HFF-Myc (cell line): ENCODE measurements at regions not wholly inside any gene's neighbourhood (a gene's known extent, or its start where the extent isn't known, plus 50 kb on each side); places are given as distances from the start of the nearest gene placed in this dataset.

ENCODE experiments used
- DNase-seq: peaks from one replicate; pipeline ENCODE4 v3.0.0-alpha.2; 2011; ENCODE audit warnings: low read depth; ENCODE audit errors: extremely low read depth
- H3K4me3 ChIP-seq: replicated peaks from 2 replicates; pipeline ENCODE4 v1.5.1; 2011; ENCODE audit warnings: low read depth, mild to moderate bottlenecking, control low read depth, low read length
- TF ChIP-seq, protein P1 (sequence below): IDR thresholded peaks from 2 replicates; pipeline ENCODE4 v1.5.1; 2012; ENCODE audit warnings: mild to moderate bottlenecking, low read depth, low read length, control low read depth; ENCODE audit errors: missing control alignments

- TF ChIP-seq, protein P1, sequence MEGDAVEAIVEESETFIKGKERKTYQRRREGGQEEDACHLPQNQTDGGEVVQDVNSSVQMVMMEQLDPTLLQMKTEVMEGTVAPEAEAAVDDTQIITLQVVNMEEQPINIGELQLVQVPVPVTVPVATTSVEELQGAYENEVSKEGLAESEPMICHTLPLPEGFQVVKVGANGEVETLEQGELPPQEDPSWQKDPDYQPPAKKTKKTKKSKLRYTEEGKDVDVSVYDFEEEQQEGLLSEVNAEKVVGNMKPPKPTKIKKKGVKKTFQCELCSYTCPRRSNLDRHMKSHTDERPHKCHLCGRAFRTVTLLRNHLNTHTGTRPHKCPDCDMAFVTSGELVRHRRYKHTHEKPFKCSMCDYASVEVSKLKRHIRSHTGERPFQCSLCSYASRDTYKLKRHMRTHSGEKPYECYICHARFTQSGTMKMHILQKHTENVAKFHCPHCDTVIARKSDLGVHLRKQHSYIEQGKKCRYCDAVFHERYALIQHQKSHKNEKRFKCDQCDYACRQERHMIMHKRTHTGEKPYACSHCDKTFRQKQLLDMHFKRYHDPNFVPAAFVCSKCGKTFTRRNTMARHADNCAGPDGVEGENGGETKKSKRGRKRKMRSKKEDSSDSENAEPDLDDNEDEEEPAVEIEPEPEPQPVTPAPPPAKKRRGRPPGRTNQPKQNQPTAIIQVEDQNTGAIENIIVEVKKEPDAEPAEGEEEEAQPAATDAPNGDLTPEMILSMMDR: no peak
- H3K4me3 ChIP-seq: no peak overlapping the region
- no peak for DNase-seq
Observed at GRCh38 chr2:76512201-76512820, 801.6 kb upstream of the GCFC2 start.

GRCh38 chr2:76506538-76506937 is 795.8 kb upstream of the GCFC2 start:
- no peak for DNase-seq
- no peak overlapping the region for H3K4me3 ChIP-seq
- TF ChIP-seq, protein P1: no peak

DNA sequence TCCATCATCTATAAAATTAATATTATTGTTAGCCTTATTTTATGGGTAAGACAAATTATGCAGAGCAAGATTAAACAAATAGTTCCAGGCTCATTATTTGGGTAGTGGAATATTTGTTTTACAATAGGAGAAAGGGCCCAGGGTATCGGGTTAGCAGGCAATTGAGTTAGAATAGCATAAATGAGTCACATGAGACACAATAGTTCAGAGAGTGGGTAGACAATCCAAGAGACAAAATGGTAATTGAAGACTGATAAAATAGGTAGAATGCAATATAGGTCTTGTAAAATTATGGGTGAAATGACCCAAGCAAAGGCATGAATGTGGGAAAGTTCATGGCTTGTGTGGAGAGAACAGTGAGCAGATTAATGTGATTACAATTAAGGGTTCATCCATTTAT is 790.9 kb upstream of the GCFC2 start:
- no peak for DNase-seq
- TF ChIP-seq, protein P1: no peak
- H3K4me3 ChIP-seq: no peak overlapping the region

DNA sequence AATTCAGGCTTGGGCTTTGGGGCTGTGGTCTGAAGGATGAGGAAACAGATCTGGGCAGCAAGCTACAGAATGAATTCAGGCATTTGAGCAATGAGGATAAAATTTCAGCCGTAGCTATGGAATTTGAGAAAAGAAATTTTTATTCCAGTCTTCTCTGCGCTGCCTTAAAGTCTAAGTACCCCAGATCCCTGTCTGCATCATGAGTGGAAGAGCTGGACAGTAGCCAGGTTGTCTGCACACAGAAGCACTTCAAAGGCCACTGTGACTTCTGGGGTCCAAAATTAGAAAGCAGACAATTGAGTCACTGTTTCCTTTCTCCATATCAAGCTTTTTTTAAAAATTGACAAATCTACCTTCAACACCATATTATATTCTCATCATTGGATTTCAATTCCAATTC is 787.6 kb upstream of the GCFC2 start:
- DNase-seq: no peak
- no peak overlapping the region for H3K4me3 ChIP-seq
- TF ChIP-seq, protein P1: no peak

DNA sequence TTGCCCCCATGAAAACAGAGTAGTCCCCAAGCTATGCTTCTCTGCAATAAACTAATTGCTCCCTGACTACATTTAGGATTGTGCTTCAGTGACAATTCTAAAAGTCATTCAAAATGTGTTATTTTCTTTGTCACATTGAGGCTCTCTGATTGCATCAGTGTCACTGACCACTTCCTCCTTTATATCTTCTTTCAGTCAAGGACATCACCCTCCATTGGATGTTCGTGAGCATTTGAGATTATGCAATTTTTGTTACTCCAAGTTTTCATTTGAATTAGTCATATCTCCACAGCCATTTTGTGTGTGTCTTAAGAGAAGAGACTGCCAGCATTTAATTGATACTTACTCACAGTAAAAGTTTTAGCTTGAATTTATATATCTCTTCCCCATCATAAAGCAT is 780.8 kb upstream of the GCFC2 start:
- DNase-seq: no peak
- no peak overlapping the region for H3K4me3 ChIP-seq
- TF ChIP-seq, protein P1: no peak

DNA sequence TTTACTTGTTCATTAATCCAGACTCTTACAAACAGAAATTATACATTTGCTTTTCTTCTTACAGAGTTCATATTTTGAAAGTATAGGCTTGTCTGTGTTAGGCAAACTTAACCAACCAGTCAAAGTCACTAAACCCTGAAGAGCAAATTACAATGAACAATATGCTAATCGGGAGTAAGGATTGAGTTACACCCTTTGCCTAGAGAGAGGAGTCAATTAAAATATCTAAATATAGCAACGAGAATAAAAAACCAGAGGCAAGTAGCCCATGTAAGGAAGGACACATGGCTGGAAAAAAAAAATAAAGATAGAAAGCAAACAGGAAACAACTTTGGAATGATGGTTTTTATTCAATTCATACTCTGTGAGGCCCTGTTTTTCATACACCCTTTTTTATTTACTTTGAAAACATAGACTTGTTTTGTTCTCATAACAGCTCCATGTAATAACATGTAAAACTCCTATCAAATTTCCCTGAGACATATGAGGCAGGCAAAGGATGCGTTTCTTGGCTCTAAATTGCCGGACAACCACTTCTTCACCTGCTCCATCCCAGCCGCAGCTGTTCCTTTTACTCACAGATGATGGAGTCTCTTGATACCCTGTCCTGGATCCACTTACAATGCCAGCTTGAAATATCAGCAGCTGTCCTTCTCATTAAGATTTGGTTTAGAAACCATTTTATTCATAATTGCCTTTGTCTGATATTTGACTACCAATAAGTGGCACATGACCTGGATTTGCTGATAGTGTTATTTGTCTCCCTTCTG is 767.7 kb upstream of the GCFC2 start:
- TF ChIP-seq, protein P1: no peak
- DNase-seq: no peak
- H3K4me3 ChIP-seq: no peak overlapping the region
